ENCODE measurements at regions not wholly inside any gene's neighbourhood (a gene's known extent, or its start where the extent isn't known, plus 50 kb on each side); places are given as distances from the start of the nearest gene placed in this dataset.

DNA sequence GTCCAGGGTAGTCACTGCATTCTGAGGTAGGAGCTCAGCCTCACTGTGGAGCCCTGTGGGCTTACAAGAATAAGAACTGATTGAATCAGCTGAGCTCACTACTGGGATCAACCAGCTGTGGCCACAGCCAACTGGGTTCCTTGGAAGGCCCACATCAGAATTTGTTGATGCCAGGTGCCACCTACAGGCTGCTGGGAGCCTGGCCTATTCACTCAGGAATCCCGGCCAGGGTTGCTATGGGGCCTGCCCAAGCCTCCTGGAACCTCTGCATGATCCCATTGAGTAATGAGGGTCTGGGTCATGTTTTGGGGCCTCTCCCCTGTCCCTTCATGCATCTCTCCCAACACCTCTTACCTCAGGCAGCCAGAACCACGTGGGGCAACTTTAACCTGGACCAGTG, 53.9 kb upstream of the KIAA1210 start:
- DNase-seq = peak; percentile 8

DNA sequence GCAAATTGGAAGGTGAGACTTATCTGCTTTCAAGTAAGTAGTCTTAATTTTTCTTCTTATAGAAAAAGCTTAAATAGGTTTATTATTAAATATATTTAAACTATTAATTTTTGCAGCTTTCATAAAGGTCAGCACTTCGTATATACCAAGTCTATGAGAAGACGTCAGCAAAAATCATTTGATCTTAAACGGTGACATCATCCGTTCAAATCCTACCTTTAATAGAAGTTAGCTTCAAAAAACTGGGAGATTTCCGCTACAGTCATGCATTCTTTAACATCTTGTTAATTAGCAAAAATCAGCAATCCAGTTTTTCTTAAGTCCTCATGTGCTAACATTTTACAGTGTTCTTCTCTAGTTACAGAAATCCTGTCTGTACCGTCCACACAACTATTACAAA, 49.9 kb upstream of the PGRMC1 start:
- DNase-seq = no peak

Measured in hematopoietic multipotent progenitor cell treated with erythropoietin and hydrocortisone succinate and interleukin-3 and kit ligand, for 6 days (in vitro differentiated cells).